Central memory CD8-positive, alpha-beta T cell (primary cell): ENCODE measurements at regions not wholly inside any gene's neighbourhood (a gene's known extent, or its start where the extent isn't known, plus 50 kb on each side); places are given as distances from the start of the nearest gene placed in this dataset.

Experiments used
- ATAC-seq: fragments of 150-1000 bp; cut with Tn5 transposase; replicated peaks from 2 replicates; pipeline ENCODE4 v1.10.0; 2022; ENCODE audit warnings: mild to moderate bottlenecking, moderate FRiP score, moderate number of reproducible peaks; ENCODE audit not compliant: poor library complexity, severe bottlenecking; ENCODE audit errors: extremely low read depth
- DNase-seq, 2 donors: peaks; one replicate each; pipeline ENCODE4 v3.0.0; 2021; ENCODE audit warnings: low spot score in 2 of 2
- H3K27ac Mint-ChIP-seq: one replicate; pipeline ENCODE4 v1.8.0; 2022; ENCODE audit warnings: low read depth, mild to moderate bottlenecking, moderate library complexity, mixed read lengths
- H3K27me3 Mint-ChIP-seq: one replicate; pipeline ENCODE4 v1.8.0; 2022; ENCODE audit warnings: mixed read lengths
- H3K36me3 Mint-ChIP-seq: one replicate; pipeline ENCODE4 v1.8.0; 2022; ENCODE audit warnings: mild to moderate bottlenecking, moderate library complexity, mixed read lengths; ENCODE audit not compliant: insufficient read depth
- H3K4me1 Mint-ChIP-seq: one replicate; pipeline ENCODE4 v1.8.0; 2022; ENCODE audit warnings: mixed read lengths
- H3K4me3 Mint-ChIP-seq: one replicate; pipeline ENCODE4 v1.8.0; 2022; ENCODE audit warnings: mild to moderate bottlenecking, moderate library complexity, mixed read lengths
- H3K9me3 Mint-ChIP-seq: one replicate; pipeline ENCODE4 v1.8.0; 2022; ENCODE audit warnings: mixed read lengths

GRCh38 chr2:9681427-9681817, 50.6 kb upstream of the YWHAQ start:
- Mint-ChIP-seq H3K4me3 (peak overlapping the region; percentile 31), H3K27ac (peak overlapping the region; percentile 82), H3K9me3 (no peaks in the 10 kb centered on the region), H3K27me3 (no peaks in the 10 kb centered on the region), H3K36me3 (peaks cover 3% of the 10 kb centered on the region), H3K4me1 (peaks cover 21% of the 10 kb centered on the region)
- ATAC-seq (peak; percentile 92), DNase-seq (peak in 1 of 2 donors; percentile 37)

GRCh38 chr2:9685637-9686036, 54.8 kb upstream of the YWHAQ start:
- ATAC-seq (no peak), DNase-seq (no peak)
- H3K27ac Mint-ChIP-seq = no peak overlapping the region
- no peaks in the 10 kb centered on the region for H3K27me3 Mint-ChIP-seq
- H3K4me1 Mint-ChIP-seq = peaks cover 11% of the 10 kb centered on the region
- H3K9me3 Mint-ChIP-seq = no peaks in the 10 kb centered on the region
- no peak overlapping the region for H3K4me3 Mint-ChIP-seq
- H3K36me3 Mint-ChIP-seq = peaks cover 3% of the 10 kb centered on the region

DNA sequence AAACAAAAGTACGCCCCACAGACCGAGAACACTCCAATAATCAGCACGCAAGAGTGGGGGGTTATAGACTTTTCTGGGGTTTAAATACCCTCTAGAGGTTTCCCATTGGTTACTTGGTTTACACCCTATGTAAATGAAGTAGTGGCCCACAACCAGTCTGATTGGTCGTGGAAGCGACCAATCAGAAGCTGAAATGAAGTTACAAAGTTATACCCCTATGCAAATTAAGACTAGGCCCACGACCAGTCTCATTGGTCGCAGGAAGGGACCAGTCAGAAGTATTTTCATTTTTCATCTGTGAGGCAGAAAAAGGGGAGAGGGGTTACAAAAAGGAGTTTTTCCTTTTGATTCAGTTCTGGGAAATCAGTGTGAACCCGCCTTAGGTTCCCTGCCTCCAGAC, 55.3 kb upstream of the YWHAQ start:
- Mint-ChIP-seq H3K9me3 (no peaks in the 10 kb centered on the region), H3K27ac (no peak overlapping the region), H3K27me3 (no peaks in the 10 kb centered on the region), H3K4me3 (no peak overlapping the region), H3K36me3 (peaks cover 3% of the 10 kb centered on the region), H3K4me1 (peaks cover 7% of the 10 kb centered on the region)
- DNase-seq (no peak), ATAC-seq (no peak)

GRCh38 chr2:9690252-9690651, 59.5 kb upstream of the YWHAQ start:
- Mint-ChIP-seq H3K27ac (no peak overlapping the region), H3K4me3 (no peak overlapping the region), H3K27me3 (no peaks in the 10 kb centered on the region), H3K4me1 (no peaks in the 10 kb centered on the region), H3K9me3 (no peaks in the 10 kb centered on the region), H3K36me3 (peaks cover 2% of the 10 kb centered on the region)
- no peak for ATAC-seq
- no peak for DNase-seq

DNA sequence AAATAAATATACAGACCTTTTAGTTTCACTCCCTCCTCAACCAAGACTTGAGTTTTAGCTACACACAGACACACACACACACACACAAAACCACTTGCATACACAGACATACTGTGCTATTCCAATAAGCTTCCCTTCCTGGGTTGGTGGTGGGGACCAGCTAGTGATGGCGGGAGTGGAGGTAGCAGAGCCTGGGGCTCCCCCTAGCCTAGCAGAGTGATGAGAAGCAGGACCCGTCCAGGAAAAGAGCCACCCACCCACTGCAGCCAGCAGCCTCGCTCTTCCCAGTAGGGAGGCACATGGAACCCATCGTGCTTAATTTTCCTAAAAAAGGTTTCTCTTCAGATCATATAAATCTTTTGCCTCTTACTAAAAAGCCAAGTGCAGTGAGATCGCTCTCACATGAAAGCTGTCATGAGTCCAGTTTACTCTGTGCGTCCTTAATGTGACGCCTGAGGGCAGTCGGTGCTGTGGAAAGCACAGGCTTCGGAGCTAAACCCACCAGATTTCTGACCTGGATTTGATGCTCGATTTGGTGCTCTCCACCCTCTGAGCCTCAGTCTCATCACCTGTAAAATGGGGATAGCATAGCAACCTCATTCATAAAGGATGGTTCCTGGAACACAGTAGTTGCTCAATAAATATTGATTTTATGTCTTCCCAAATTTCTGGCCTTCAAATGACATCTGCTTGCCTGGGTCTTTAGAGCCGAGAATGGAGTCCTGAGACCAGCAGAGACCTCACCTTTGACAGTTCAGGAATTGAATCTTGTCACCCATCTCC, 60.1 kb upstream of the YWHAQ start:
- Mint-ChIP-seq H3K36me3 (peaks cover 2% of the 10 kb centered on the region), H3K4me1 (no peaks in the 10 kb centered on the region), H3K4me3 (no peak overlapping the region), H3K9me3 (no peaks in the 10 kb centered on the region), H3K27me3 (no peaks in the 10 kb centered on the region), H3K27ac (no peak overlapping the region)
- DNase-seq = no peak
- ATAC-seq = no peak

- ATAC-seq (peak; percentile 52), DNase-seq (no peak)
- peak overlapping the region; percentile 68 for H3K27ac Mint-ChIP-seq
- no peaks in the 10 kb centered on the region for H3K27me3 Mint-ChIP-seq
- no peaks in the 10 kb centered on the region for H3K9me3 Mint-ChIP-seq
- peaks cover 2% of the 10 kb centered on the region for H3K36me3 Mint-ChIP-seq
- H3K4me3 Mint-ChIP-seq = peak overlapping the region; percentile 53
- peaks cover 3% of the 10 kb centered on the region for H3K4me1 Mint-ChIP-seq
Measured at GRCh38 chr2:9692456-9693195, 61.8 kb upstream of the YWHAQ start.

DNA sequence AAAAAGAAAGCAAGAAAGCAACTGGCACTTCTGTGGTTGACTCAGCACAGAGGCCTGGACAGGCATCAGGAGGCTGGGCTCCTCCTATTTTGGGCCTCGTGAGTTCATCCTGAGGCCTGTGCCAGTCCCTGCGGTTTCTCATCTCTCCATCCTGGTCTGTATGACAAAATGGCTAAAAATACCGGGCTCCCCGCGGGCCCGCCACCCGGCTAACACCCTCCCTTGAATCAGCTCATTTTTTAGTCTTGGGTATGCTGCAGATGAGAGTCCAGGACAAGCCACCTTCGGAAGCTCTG, 62.3 kb upstream of the YWHAQ start:
- Mint-ChIP-seq H3K4me1 (peaks cover 8% of the 10 kb centered on the region), H3K27ac (peak overlapping the region; percentile 68), H3K36me3 (peaks cover 4% of the 10 kb centered on the region), H3K4me3 (peak overlapping the region; percentile 53), H3K9me3 (no peaks in the 10 kb centered on the region), H3K27me3 (no peaks in the 10 kb centered on the region)
- ATAC-seq (peak; percentile 31), DNase-seq (no peak)

DNA sequence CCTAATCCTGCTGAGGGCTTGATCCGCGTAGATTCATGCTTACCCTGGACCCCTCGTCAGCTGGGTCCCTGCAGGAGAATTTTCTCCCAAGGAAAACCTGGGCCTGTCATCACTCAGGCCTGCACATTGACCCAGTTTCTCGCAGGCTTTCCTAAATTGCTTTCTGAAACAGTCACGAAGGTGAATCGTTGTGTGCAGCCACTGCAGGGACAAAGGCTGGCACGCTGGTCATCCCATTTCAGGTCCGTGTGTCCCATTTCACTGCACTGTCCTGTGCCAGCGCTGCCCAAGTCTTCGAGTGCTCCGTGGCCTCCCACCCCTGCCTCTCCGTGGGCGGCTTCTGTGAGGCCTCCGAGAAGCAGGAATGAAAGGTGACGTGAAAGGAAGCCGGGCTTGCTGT, 62.8 kb upstream of the YWHAQ start:
- peaks cover 4% of the 10 kb centered on the region for H3K36me3 Mint-ChIP-seq
- H3K27me3 Mint-ChIP-seq = no peaks in the 10 kb centered on the region
- no peaks in the 10 kb centered on the region for H3K9me3 Mint-ChIP-seq
- peak overlapping the region; percentile 68 for H3K27ac Mint-ChIP-seq
- ATAC-seq (no peak), DNase-seq (no peak)
- H3K4me1 Mint-ChIP-seq = peaks cover 11% of the 10 kb centered on the region
- H3K4me3 Mint-ChIP-seq = no peak overlapping the region

GRCh38 chr2:9694661-9695234, 64.0 kb upstream of the YWHAQ start:
- Mint-ChIP-seq H3K4me1 (peaks cover 19% of the 10 kb centered on the region), H3K9me3 (no peaks in the 10 kb centered on the region), H3K27me3 (no peaks in the 10 kb centered on the region), H3K27ac (peak overlapping the region; percentile 33), H3K4me3 (no peak overlapping the region), H3K36me3 (peaks cover 4% of the 10 kb centered on the region)
- DNase-seq = no peak
- ATAC-seq = no peak

GRCh38 chr2:9695941-9696340, 65.1 kb upstream of the YWHAQ start:
- DNase-seq = no peak
- Mint-ChIP-seq H3K4me1 (peaks cover 23% of the 10 kb centered on the region), H3K36me3 (peaks cover 4% of the 10 kb centered on the region), H3K27ac (no peak overlapping the region), H3K27me3 (no peaks in the 10 kb centered on the region), H3K9me3 (peaks cover 4% of the 10 kb centered on the region), H3K4me3 (no peak overlapping the region)
- ATAC-seq = no peak

- H3K9me3 Mint-ChIP-seq = peaks cover 10% of the 10 kb centered on the region
- DNase-seq (no peak), ATAC-seq (no peak)
- H3K36me3 Mint-ChIP-seq = peaks cover 2% of the 10 kb centered on the region
- H3K27me3 Mint-ChIP-seq = no peaks in the 10 kb centered on the region
- H3K4me1 Mint-ChIP-seq = peaks cover 30% of the 10 kb centered on the region
- H3K27ac Mint-ChIP-seq = no peak overlapping the region
- H3K4me3 Mint-ChIP-seq = no peak overlapping the region
Measured at GRCh38 chr2:9696731-9697130, 65.9 kb upstream of the YWHAQ start.

GRCh38 chr2:9697909-9698308, 67.1 kb upstream of the YWHAQ start:
- no peak for DNase-seq
- Mint-ChIP-seq H3K4me3 (peak overlapping the region; percentile 23), H3K27ac (peak overlapping the region; percentile 47), H3K27me3 (no peaks in the 10 kb centered on the region), H3K9me3 (peaks cover 10% of the 10 kb centered on the region), H3K36me3 (peaks cover 5% of the 10 kb centered on the region), H3K4me1 (peaks cover 39% of the 10 kb centered on the region)
- no peak for ATAC-seq
